Activated CD8-positive, alpha-beta memory T cell treated with anti-CD3 and anti-CD28 coated beads, Interleukin-2, amount 50 U/mL, for 48 hours (primary cell): ENCODE measurements at regions not wholly inside any gene's neighbourhood (a gene's known extent, or its start where the extent isn't known, plus 50 kb on each side); places are given as distances from the start of the nearest gene placed in this dataset.
"Not testable (repeated sequence)": the region's sequence is repeated elsewhere in the genome, so short reads cannot be mapped to it uniquely, and the experiment has no call there.

Source experiments
- DNase-seq: peaks from one replicate; pipeline ENCODE4 v3.0.0-alpha.2; 2020

DNA sequence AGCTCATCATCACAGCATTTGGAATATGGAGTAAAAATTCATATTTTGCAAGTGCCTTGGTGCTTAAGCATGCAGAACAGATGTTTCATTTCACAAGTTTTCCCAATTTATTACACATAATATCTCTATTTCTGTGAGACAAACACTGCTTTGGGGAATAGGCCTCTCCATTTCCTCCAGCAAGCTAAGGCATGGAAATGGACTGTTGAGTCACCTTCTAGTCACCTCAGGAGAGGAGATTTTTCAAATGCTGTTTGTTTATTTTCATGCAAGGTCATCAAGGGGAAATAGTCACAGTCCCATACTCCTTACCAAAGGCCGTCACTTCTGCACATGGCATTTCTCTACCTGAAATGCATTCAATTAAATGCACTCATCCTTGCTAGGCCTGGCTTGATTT is 57.4 kb upstream of the NUTM2D start:
- not testable (repeated sequence) for DNase-seq

DNA sequence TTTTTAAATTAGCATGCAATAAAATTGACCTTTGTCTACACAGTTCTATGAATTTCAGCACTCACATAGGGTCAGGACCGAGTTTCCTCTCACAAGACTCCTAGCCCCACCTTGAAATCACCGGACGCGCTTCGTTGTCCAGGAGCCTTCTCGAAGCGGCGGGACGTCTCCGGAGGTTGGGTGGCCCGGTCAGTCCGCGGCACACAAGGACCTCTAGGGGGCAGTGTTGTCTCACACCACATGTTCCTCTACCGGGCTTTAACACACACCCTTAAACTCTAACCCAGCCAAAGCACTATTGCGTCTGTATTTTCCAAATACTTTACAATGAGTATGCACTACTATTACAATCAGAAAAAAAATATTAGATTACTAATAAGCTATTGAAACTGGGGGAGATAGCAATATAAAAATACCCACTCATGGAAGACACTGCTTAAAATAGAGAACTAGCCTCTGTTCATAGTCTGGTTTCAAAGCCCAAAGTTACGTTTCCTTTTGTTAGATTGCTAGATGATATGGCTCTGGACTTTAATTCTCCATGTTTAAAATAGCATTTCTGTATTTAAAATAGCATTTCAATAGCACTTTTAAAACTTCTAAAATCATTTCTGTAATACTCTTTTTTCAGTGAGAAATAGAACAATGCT is 56.0 kb upstream of the NUTM2D start:
- peak; percentile 65 for DNase-seq

DNA sequence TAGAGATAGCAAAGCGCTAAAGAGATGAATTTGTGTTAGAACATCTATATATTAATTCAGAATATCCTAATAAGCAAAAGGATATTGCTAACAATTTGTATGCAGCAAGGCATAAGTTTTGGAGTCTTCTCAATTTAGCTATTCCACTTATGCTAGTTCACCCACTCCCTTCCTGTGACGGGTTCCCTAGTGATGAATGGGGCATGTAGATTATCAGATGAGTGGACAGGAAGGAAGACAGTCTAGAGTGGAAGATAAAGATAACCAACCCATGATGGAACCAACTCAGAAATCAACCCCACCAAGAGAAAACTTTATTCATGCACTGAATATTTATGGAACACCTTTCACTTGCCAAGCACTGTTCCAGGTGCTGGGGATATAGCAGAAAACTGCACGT is 55.4 kb upstream of the NUTM2D start:
- DNase-seq = not testable (repeated sequence)

DNA sequence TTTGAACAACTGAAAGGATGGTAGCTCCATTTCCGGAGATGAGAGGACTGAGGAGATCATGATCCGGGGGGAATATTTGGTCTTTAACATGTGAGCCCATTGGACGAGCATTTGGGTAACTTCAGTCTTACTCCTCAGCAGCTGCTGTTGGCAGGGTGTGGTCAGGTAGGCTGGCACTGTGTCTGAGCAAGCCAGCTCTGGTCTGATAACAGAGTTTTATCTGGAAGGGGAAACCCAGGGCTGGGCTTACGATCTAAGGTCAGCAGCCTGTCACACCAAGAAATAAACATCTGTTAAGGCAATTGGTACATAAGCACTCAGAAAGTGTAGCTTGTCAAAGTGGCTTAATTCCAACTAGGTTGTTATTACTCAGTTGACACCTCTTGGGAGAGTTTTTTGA is 53.8 kb upstream of the NUTM2D start:
- not testable (repeated sequence) for DNase-seq

DNA sequence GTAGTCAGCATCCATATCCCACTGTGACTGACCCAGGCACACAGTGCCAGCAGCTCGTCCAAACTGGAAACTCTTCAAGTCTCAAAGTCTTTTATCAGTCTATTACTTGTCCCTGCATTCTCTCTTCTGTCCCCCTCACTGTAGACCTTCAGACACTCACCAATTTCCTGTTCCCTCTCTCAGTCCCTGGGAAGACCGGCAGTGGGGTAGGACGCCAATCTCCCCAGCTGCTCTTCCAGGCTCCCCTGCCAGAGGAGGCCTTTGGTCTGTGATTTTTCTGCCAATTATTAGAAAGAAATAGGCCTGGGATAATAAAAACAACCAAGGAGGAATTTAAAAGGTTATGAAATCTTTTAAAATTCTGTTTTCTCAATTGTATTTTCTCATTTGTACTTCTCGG is 50.9 kb upstream of the NUTM2D start:
- DNase-seq = not testable (repeated sequence)
